Naive B cell (primary cell): ENCODE measurements at regions not wholly inside any gene's neighbourhood (a gene's known extent, or its start where the extent isn't known, plus 50 kb on each side); places are given as distances from the start of the nearest gene placed in this dataset.
"Not testable (repeated sequence)": the region's sequence is repeated elsewhere in the genome, so short reads cannot be mapped to it uniquely, and the experiment has no call there.

Source experiments
- ATAC-seq, 2 donors: fragments of 150-1000 bp; cut with Tn5 transposase; 2 replicates each; pipeline ENCODE4 v1.10.0; 2021; ENCODE audit warnings: low read depth in 2 of 2, mild to moderate bottlenecking in 2 of 2, moderate library complexity in 2 of 2
- DNase-seq: peaks from one replicate; pipeline ENCODE4 v3.0.0; 2022
- H3K27ac Mint-ChIP-seq, 6 donors: one replicate each; pipeline ENCODE4 v1.8.0; 2020 to 2022; ENCODE audit warnings: mild to moderate bottlenecking in 6 of 6, mixed read lengths in 6 of 6, moderate library complexity in 5 of 6, inconsistent platforms in 2 of 6
- H3K27me3 Mint-ChIP-seq, 3 donors: one replicate each; pipeline ENCODE4 v1.8.0; 2021 to 2022; ENCODE audit warnings: mixed read lengths in 3 of 3, mild to moderate bottlenecking in 1 of 3
- H3K36me3 Mint-ChIP-seq, 2 donors: one replicate each; pipeline ENCODE4 v1.8.0; 2020 to 2022; ENCODE audit warnings: mixed read lengths in 2 of 2, inconsistent platforms in 1 of 2, mild to moderate bottlenecking in 1 of 2
- H3K4me1 Mint-ChIP-seq, 3 donors: one replicate each; pipeline ENCODE4 v1.8.0; 2020 to 2022; ENCODE audit warnings: mixed read lengths in 3 of 3, inconsistent platforms in 1 of 3, mild to moderate bottlenecking in 1 of 3, moderate library complexity in 1 of 3
- H3K4me3 Mint-ChIP-seq, 8 donors: one replicate each; pipeline ENCODE4 v1.8.0; 2020 to 2022; ENCODE audit warnings: mild to moderate bottlenecking in 8 of 8, mixed read lengths in 8 of 8, moderate library complexity in 8 of 8, inconsistent platforms in 2 of 8
- H3K9me3 Mint-ChIP-seq, 7 donors: one replicate each; pipeline ENCODE4 v1.8.0; 2020 to 2022; ENCODE audit warnings: mixed read lengths in 7 of 7, mild to moderate bottlenecking in 5 of 7, inconsistent platforms in 2 of 7, moderate library complexity in 1 of 7

GRCh38 chr4:155582041-155582440 is 84.6 kb upstream of the GUCY1A1 start:
- DNase-seq = no peak
- no peak overlapping the region for H3K27ac Mint-ChIP-seq
- peaks cover 0 to 1% (median 0%) of the 10 kb centered on the region in 7 donors for H3K9me3 Mint-ChIP-seq
- no peak for ATAC-seq
- no peak overlapping the region for H3K4me3 Mint-ChIP-seq
- no peaks in the 10 kb centered on the region for H3K4me1 Mint-ChIP-seq
- H3K27me3 Mint-ChIP-seq = no peaks in the 10 kb centered on the region
- H3K36me3 Mint-ChIP-seq = no peaks in the 10 kb centered on the region

GRCh38 chr4:155578726-155579370 is 87.8 kb upstream of the GUCY1A1 start:
- no peak overlapping the region for H3K27ac Mint-ChIP-seq
- DNase-seq (no peak), ATAC-seq (no peak)
- H3K4me1 Mint-ChIP-seq = no peaks in the 10 kb centered on the region
- H3K9me3 Mint-ChIP-seq = no peaks in the 10 kb centered on the region
- H3K4me3 Mint-ChIP-seq = no peak overlapping the region
- H3K27me3 Mint-ChIP-seq = no peaks in the 10 kb centered on the region
- H3K36me3 Mint-ChIP-seq = no peaks in the 10 kb centered on the region

GRCh38 chr4:155578219-155578618 is 88.4 kb upstream of the GUCY1A1 start:
- Mint-ChIP-seq H3K4me1 (no peaks in the 10 kb centered on the region), H3K27ac (no peak overlapping the region), H3K27me3 (no peaks in the 10 kb centered on the region), H3K36me3 (no peaks in the 10 kb centered on the region), H3K4me3 (no peak overlapping the region), H3K9me3 (no peaks in the 10 kb centered on the region)
- DNase-seq (no peak), ATAC-seq (no peak)

GRCh38 chr4:155574329-155574728 is 92.3 kb upstream of the GUCY1A1 start:
- H3K36me3 Mint-ChIP-seq, ATAC-seq, H3K9me3 Mint-ChIP-seq, H3K27ac Mint-ChIP-seq, H3K4me3 Mint-ChIP-seq, H3K27me3 Mint-ChIP-seq, DNase-seq, H3K4me1 Mint-ChIP-seq: not testable (repeated sequence)

GRCh38 chr4:155573126-155573525 is 93.5 kb upstream of the GUCY1A1 start:
- ATAC-seq (no peak), DNase-seq (no peak)
- Mint-ChIP-seq H3K4me3 (no peak overlapping the region), H3K36me3 (no peaks in the 10 kb centered on the region), H3K27me3 (peaks cover 0 to 4% (median 0%) of the 10 kb centered on the region in 3 donors), H3K9me3 (no peaks in the 10 kb centered on the region), H3K4me1 (no peaks in the 10 kb centered on the region), H3K27ac (no peak overlapping the region)

GRCh38 chr4:155572106-155572703 is 94.4 kb upstream of the GUCY1A1 start:
- Mint-ChIP-seq H3K9me3 (no peaks in the 10 kb centered on the region), H3K4me1 (no peaks in the 10 kb centered on the region), H3K4me3 (no peak overlapping the region), H3K36me3 (no peaks in the 10 kb centered on the region), H3K27me3 (peaks cover 0 to 4% (median 0%) of the 10 kb centered on the region in 3 donors), H3K27ac (peak overlapping the region in 1 of 6 donors; percentile 1)
- DNase-seq = no peak
- no peak for ATAC-seq

- H3K9me3 Mint-ChIP-seq = no peaks in the 10 kb centered on the region
- no peak for DNase-seq
- no peak overlapping the region for H3K27ac Mint-ChIP-seq
- peaks cover 0 to 4% (median 0%) of the 10 kb centered on the region in 3 donors for H3K27me3 Mint-ChIP-seq
- no peak overlapping the region for H3K4me3 Mint-ChIP-seq
- H3K4me1 Mint-ChIP-seq = no peaks in the 10 kb centered on the region
- ATAC-seq = no peak
- H3K36me3 Mint-ChIP-seq = no peaks in the 10 kb centered on the region
These were observed 95.3 kb upstream of the GUCY1A1 start for GRCh38 chr4:155571184-155571944.

- H3K4me3 Mint-ChIP-seq = no peak overlapping the region
- no peak overlapping the region for H3K27ac Mint-ChIP-seq
- H3K27me3 Mint-ChIP-seq = peaks cover 0 to 4% (median 0%) of the 10 kb centered on the region in 3 donors
- no peaks in the 10 kb centered on the region for H3K4me1 Mint-ChIP-seq
- H3K9me3 Mint-ChIP-seq = no peaks in the 10 kb centered on the region
- H3K36me3 Mint-ChIP-seq = no peaks in the 10 kb centered on the region
- DNase-seq (no peak), ATAC-seq (no peak)
These were observed 96.0 kb upstream of the GUCY1A1 start for GRCh38 chr4:155570661-155571060.

- Mint-ChIP-seq H3K4me3 (no peak overlapping the region), H3K27me3 (peaks cover 0 to 4% (median 0%) of the 10 kb centered on the region in 3 donors), H3K9me3 (no peaks in the 10 kb centered on the region), H3K36me3 (no peaks in the 10 kb centered on the region), H3K27ac (no peak overlapping the region), H3K4me1 (no peaks in the 10 kb centered on the region)
- DNase-seq (no peak), ATAC-seq (no peak)
These were observed 96.6 kb upstream of the GUCY1A1 start for GRCh38 chr4:155569960-155570515.

- Mint-ChIP-seq H3K27me3 (peaks cover 0 to 4% (median 0%) of the 10 kb centered on the region in 3 donors), H3K36me3 (no peaks in the 10 kb centered on the region), H3K4me1 (no peaks in the 10 kb centered on the region), H3K4me3 (no peak overlapping the region), H3K27ac (no peak overlapping the region), H3K9me3 (no peaks in the 10 kb centered on the region)
- ATAC-seq = no peak
- DNase-seq = no peak
These were observed 97.2 kb upstream of the GUCY1A1 start for GRCh38 chr4:155569471-155569870.

- Mint-ChIP-seq H3K36me3 (no peaks in the 10 kb centered on the region), H3K4me3 (no peak overlapping the region)
These were observed 97.9 kb upstream of the GUCY1A1 start for GRCh38 chr4:155568641-155569220.

GRCh38 chr4:155566354-155566753 is 100.3 kb upstream of the GUCY1A1 start:
- ATAC-seq (no peak), DNase-seq (no peak)
- H3K4me1 Mint-ChIP-seq = no peaks in the 10 kb centered on the region
- no peak overlapping the region for H3K4me3 Mint-ChIP-seq
- no peaks in the 10 kb centered on the region for H3K36me3 Mint-ChIP-seq
- H3K27me3 Mint-ChIP-seq = peaks cover 0 to 4% (median 0%) of the 10 kb centered on the region in 3 donors
- H3K9me3 Mint-ChIP-seq = no peaks in the 10 kb centered on the region
- H3K27ac Mint-ChIP-seq = no peak overlapping the region

More at GRCh38 chr4:155568641-155569220, 97.9 kb upstream of the GUCY1A1 start:
- Mint-ChIP-seq H3K9me3 (no peaks in the 10 kb centered on the region), H3K4me1 (no peaks in the 10 kb centered on the region), H3K27me3 (peaks cover 0 to 4% (median 0%) of the 10 kb centered on the region in 3 donors), H3K27ac (no peak overlapping the region)
- no peak for ATAC-seq
- DNase-seq = no peak

- ATAC-seq (no peak), DNase-seq (no peak)
- Mint-ChIP-seq H3K27me3 (peaks cover 0 to 4% (median 0%) of the 10 kb centered on the region in 3 donors), H3K9me3 (no peaks in the 10 kb centered on the region), H3K36me3 (no peaks in the 10 kb centered on the region), H3K4me3 (no peak overlapping the region), H3K4me1 (no peaks in the 10 kb centered on the region), H3K27ac (no peak overlapping the region)
These were observed 100.9 kb upstream of the GUCY1A1 start for GRCh38 chr4:155565776-155566175.
